B cell (primary cell): ENCODE measurements at regions not wholly inside any gene's neighbourhood (a gene's known extent, or its start where the extent isn't known, plus 50 kb on each side); places are given as distances from the start of the nearest gene placed in this dataset.

Experiments used
- ATAC-seq: fragments of 200-7000 bp; cut with Tn5 transposase; one replicate; pipeline ENCODE4 v1.10.0; 2021; ENCODE audit warnings: low read depth, mild to moderate bottlenecking, moderate number of reproducible peaks, moderate library complexity
- CTCF ChIA-PET: fragments of 350-600 bp; sonication (Branson Sonifier 250); formaldehyde crosslinking; loops from one replicate; lab custom pipeline; 2021; ENCODE audit warnings: antibody characterized with exemption, inconsistent platforms; lab: Charles Lee
- POLR2A ChIA-PET: fragments of 350-600 bp; sonication (Branson Sonifier 250); formaldehyde crosslinking; loops from one replicate; lab custom pipeline; 2021; ENCODE audit warnings: antibody characterized with exemption; lab: Charles Lee
- DNase-seq: peaks from one replicate; pipeline ENCODE4 v3.0.0; 2013
- H2AFZ ChIP-seq: 2 replicates; pipeline ENCODE4 v1.6.1; 2012; ENCODE audit warnings: mild to moderate bottlenecking, low read depth, low read length; ENCODE audit not compliant: insufficient read depth, poor library complexity, severe bottlenecking
- H3K27ac ChIP-seq, 2 donors: 1 replicate in 1 of 2; 2 replicates in 1 of 2; pipeline ENCODE4 v1.5.1; 2012 to 2013; ENCODE audit warnings: low read length in 2 of 2, mild to moderate bottlenecking in 2 of 2, moderate library complexity in 1 of 2
- H3K27me3 ChIP-seq, 4 experiments: fragments of 200-600 bp in 1 of 4; sonication (generic) in 1 of 4; replicated peaks in 1 of 4; 1 replicate in 2 of 4; 2 replicates in 2 of 4; pipeline versions ENCODE4 v1.6.1 to v1.7.0; 2013 to 2016; ENCODE audit warnings: low read length in 3 of 4, mild to moderate bottlenecking in 2 of 4, mixed read lengths in 1 of 4, moderate library complexity in 1 of 4; ENCODE audit not compliant: insufficient read depth in 4 of 4, control insufficient read depth in 3 of 4; ENCODE audit errors: control extremely low read depth in 1 of 4
- H3K36me3 ChIP-seq, 2 experiments: replicated peaks in 1 of 2; 1 replicate in 1 of 2; 2 replicates in 1 of 2; pipeline versions ENCODE4 v1.6.1 to v1.7.1; 2013; ENCODE audit warnings: low read length in 1 of 2; ENCODE audit not compliant: insufficient read depth in 2 of 2, control insufficient read depth in 1 of 2; ENCODE audit errors: control extremely low read depth in 1 of 2, extremely low read depth in 1 of 2
- H3K4me1 ChIP-seq, 2 donors: fragments of 200-600 bp in 1 of 2; sonication (generic) in 1 of 2; 1 replicate in 1 of 2; 2 replicates in 1 of 2; pipeline versions ENCODE4 v1.5.1 to v1.6.1; 2013 to 2017; ENCODE audit warnings: low read length in 2 of 2; ENCODE audit not compliant: control insufficient read depth in 2 of 2, insufficient read depth in 2 of 2
- H3K4me2 ChIP-seq: replicated peaks from 2 replicates; pipeline ENCODE3; 2012; ENCODE audit warnings: mild to moderate bottlenecking, low read depth, low read length; ENCODE audit not compliant: poor library complexity, severe bottlenecking
- H3K4me3 ChIP-seq, 5 experiments: fragments of 200-600 bp in 1 of 5; sonication (generic) in 1 of 5; 1 replicate in 3 of 5; 2 replicates in 2 of 5; pipeline versions ENCODE4 v1.5.1 to v1.7.0; 2011 to 2016; ENCODE audit warnings: low read length in 4 of 5, mild to moderate bottlenecking in 4 of 5, low read depth in 2 of 5, control low read depth in 1 of 5, moderate library complexity in 1 of 5; ENCODE audit not compliant: insufficient read depth in 1 of 5; ENCODE audit errors: control extremely low read depth in 1 of 5, extremely low read depth in 1 of 5
- H3K79me2 ChIP-seq: fragments of 200-600 bp; sonication (generic); one replicate; pipeline ENCODE4 v1.6.0; 2016; ENCODE audit warnings: low read length; ENCODE audit not compliant: control insufficient read depth, insufficient read depth
- H3K9ac ChIP-seq: fragments of 200-600 bp; sonication (generic); 2 replicates; pipeline ENCODE4 v1.6.1; 2017; ENCODE audit warnings: mild to moderate bottlenecking, low read length, moderate library complexity
- H3K9me3 ChIP-seq, 3 donors: one replicate each; pipeline versions ENCODE4 v1.6.1 to v1.7.1; 2013; ENCODE audit warnings: low read length in 2 of 3; ENCODE audit not compliant: control insufficient read depth in 2 of 3, insufficient read depth in 1 of 3; ENCODE audit errors: control extremely low read depth in 1 of 3
- H4K20me1 ChIP-seq: 2 replicates; pipeline ENCODE4 v1.6.0; 2012; ENCODE audit warnings: mild to moderate bottlenecking, low read length; ENCODE audit not compliant: insufficient read depth, control insufficient read depth, poor library complexity, severe bottlenecking
- H3K27ac Mint-ChIP-seq: one replicate; pipeline ENCODE4 v1.8.0; 2021; ENCODE audit warnings: mixed read lengths
- H3K27me3 Mint-ChIP-seq: one replicate; pipeline ENCODE4 v1.8.0; 2021; ENCODE audit warnings: mixed read lengths
- H3K4me1 Mint-ChIP-seq: one replicate; pipeline ENCODE4 v1.8.0; 2021; ENCODE audit warnings: mixed read lengths
- H3K4me3 Mint-ChIP-seq: one replicate; pipeline ENCODE4 v1.8.0; 2021; ENCODE audit warnings: mixed read lengths
- H3K9me3 Mint-ChIP-seq: one replicate; pipeline ENCODE4 v1.8.0; 2022; ENCODE audit warnings: mixed read lengths; ENCODE audit not compliant: insufficient read depth
- EZH2 ChIP-seq: IDR thresholded peaks from 2 replicates; pipeline ENCODE4 v1.6.1; 2012; ENCODE audit warnings: borderline replicate concordance, low read depth, mild to moderate bottlenecking, moderate library complexity, low read length; ENCODE audit not compliant: insufficient read depth, poor library complexity, severe bottlenecking
- WGBS: methylation state at CpG from one replicate; pipeline ENCODE4 v1.1.5; 2013; ENCODE audit warnings: missing lambda C conversion rate; ENCODE audit not compliant: insufficient coverage; 5-methylcytosine and 5-hydroxymethylcytosine counted together
- intact Hi-C: fragments of 100-400 bp; cut with micrococcal nuclease; formaldehyde crosslinking; loops from one replicate; pipeline ENCODE4 v1.10.0; 2022
- TF ChIP-seq, protein P1 (sequence below): fragments of 200-600 bp; IDR thresholded peaks from one replicate; pipeline ENCODE4 v1.8.0; 2022; ENCODE audit warnings: antibody characterized with exemption, mild to moderate bottlenecking

DNA sequence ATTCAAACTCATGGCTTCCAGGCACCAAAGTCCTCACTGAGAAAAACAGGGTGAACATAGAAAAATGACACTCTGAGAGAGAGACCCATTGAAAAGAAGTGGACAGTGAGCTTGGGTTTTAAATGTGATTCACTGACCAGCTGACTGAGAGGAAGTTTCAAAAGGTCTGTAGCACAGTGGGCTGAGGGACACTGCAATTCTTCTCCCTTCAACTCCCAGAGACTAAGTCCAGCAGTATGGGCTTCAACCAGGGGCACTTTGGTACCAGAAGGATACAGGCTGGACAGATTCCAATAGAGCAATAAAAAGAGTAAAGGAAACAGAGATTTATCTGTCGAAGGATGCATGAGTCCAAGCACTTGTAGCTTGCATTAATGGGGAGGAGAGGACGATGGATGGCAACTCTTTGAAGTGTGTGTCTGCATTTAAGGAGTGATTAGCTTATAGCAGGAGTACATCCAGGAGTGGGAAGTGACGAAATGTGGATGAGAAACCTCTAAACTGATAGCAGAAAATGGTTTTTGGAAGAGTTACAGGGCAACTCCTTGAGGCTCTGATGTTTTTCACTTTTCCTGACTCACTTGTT is 117.0 kb upstream of the ANKRD55 start:
- H3K9me3 ChIP-seq, result peaks cover 0 to 10% (median 7%) of the 10 kb centered on the region in 3 donors
- DNase-seq (no peak), ATAC-seq (no peak)
- no peak overlapping the region for H2AFZ ChIP-seq
- intact Hi-C loops, result no loop called here
- Mint-ChIP-seq H3K27me3 (no peaks in the 10 kb centered on the region), H3K4me3 (no peak overlapping the region), H3K4me1 (peaks cover 32% of the 10 kb centered on the region), H3K27ac (no peak overlapping the region), H3K9me3 (peaks cover 2% of the 10 kb centered on the region)
- ChIA-PET CTCF (no interaction called here), POLR2A (interaction anchor here (1.2 kb wide), 1 partner anchor 10 kb away, joined by 6 read pairs; no protein-coding TSS in a partner anchor)
- no peak overlapping the region for H3K9ac ChIP-seq
- H3K79me2 ChIP-seq, result no peaks in the 10 kb centered on the region
- peaks cover 11 to 15% of the 10 kb centered on the region in 2 donors for H3K4me1 ChIP-seq
- no peak overlapping the region for H3K27ac ChIP-seq
- no peaks in the 10 kb centered on the region for H4K20me1 ChIP-seq
- WGBS, result 97% methylated on average over 3 of the region's 3 CpGs
- H3K36me3 ChIP-seq, result no peaks in the 10 kb centered on the region
- no peaks in the 10 kb centered on the region for H3K27me3 ChIP-seq
- TF ChIP-seq EZH2, result no peak
- TF ChIP-seq, protein P1, sequence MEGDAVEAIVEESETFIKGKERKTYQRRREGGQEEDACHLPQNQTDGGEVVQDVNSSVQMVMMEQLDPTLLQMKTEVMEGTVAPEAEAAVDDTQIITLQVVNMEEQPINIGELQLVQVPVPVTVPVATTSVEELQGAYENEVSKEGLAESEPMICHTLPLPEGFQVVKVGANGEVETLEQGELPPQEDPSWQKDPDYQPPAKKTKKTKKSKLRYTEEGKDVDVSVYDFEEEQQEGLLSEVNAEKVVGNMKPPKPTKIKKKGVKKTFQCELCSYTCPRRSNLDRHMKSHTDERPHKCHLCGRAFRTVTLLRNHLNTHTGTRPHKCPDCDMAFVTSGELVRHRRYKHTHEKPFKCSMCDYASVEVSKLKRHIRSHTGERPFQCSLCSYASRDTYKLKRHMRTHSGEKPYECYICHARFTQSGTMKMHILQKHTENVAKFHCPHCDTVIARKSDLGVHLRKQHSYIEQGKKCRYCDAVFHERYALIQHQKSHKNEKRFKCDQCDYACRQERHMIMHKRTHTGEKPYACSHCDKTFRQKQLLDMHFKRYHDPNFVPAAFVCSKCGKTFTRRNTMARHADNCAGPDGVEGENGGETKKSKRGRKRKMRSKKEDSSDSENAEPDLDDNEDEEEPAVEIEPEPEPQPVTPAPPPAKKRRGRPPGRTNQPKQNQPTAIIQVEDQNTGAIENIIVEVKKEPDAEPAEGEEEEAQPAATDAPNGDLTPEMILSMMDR, result no peak
- H3K4me3 ChIP-seq, result no peak overlapping the region
- no peak overlapping the region for H3K4me2 ChIP-seq

DNA sequence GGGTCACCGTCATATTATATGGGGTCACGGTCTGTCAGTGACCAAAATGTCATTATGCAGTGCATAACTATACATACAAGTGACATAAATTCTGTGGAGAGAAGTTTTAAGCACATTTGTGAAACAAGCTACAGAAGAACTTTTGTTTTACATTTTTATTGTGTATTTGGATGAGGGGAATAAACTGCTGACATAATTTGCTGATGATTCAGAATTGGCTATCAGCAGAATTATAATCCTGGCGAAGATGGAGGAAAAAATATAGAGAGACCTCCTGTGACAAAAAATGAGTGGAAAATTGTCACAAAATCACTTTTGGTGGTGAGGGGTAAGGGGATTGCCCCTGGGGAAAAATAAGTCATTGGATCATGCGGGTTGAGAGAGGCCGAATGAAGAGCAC is 116.3 kb upstream of the ANKRD55 start:
- intact Hi-C loops, result loop anchor here (10.0 kb wide), 1 partner anchor 125 kb away; no protein-coding TSS in a partner anchor
- no peak overlapping the region for H3K4me2 ChIP-seq
- no peaks in the 10 kb centered on the region for H4K20me1 ChIP-seq
- no peak overlapping the region for H3K27ac ChIP-seq
- POLR2A ChIA-PET, result no interaction called here
- no peaks in the 10 kb centered on the region for H3K27me3 ChIP-seq
- no peak for DNase-seq
- CTCF ChIA-PET, result interaction anchor here (1.3 kb wide), 1 partner anchor 12 kb away, joined by 3 read pairs; no protein-coding TSS in a partner anchor
- no peak overlapping the region for H2AFZ ChIP-seq
- H3K27me3 Mint-ChIP-seq, result no peaks in the 10 kb centered on the region
- H3K4me1 ChIP-seq, result peaks cover 16 to 21% of the 10 kb centered on the region in 2 donors
- peaks cover 0 to 10% (median 7%) of the 10 kb centered on the region in 3 donors for H3K9me3 ChIP-seq
- no peak overlapping the region for H3K4me3 Mint-ChIP-seq
- peaks cover 39% of the 10 kb centered on the region for H3K4me1 Mint-ChIP-seq
- H3K27ac Mint-ChIP-seq, result no peak overlapping the region
- no peak for ATAC-seq
- no peak overlapping the region for H3K9ac ChIP-seq
- H3K79me2 ChIP-seq, result no peaks in the 10 kb centered on the region
- WGBS, result no CpG with 5 or more reads among the region's 5 CpGs
- H3K4me3 ChIP-seq, result no peak overlapping the region
- TF ChIP-seq, protein P1, result no peak
- no peak for TF ChIP-seq EZH2
- H3K36me3 ChIP-seq, result no peaks in the 10 kb centered on the region
- H3K9me3 Mint-ChIP-seq, result peaks cover 2% of the 10 kb centered on the region
